Activated effector memory CD4-positive, alpha-beta T cell treated with Interleukin-2 at 50 U/mL for 16 hours (primary cell): ENCODE measurements at regions not wholly inside any gene's neighbourhood (a gene's known extent, or its start where the extent isn't known, plus 50 kb on each side); places are given as distances from the start of the nearest gene placed in this dataset.

ENCODE experiments used
- DNase-seq: peaks from one replicate; pipeline ENCODE4 v3.0.0-alpha.2; 2020

- no peak for DNase-seq
Measured at GRCh38 chr2:8405334-8405733, 276.5 kb upstream of the ID2 start.

- DNase-seq: no peak
Measured at GRCh38 chr2:8406271-8406670, 275.6 kb upstream of the ID2 start.

DNA sequence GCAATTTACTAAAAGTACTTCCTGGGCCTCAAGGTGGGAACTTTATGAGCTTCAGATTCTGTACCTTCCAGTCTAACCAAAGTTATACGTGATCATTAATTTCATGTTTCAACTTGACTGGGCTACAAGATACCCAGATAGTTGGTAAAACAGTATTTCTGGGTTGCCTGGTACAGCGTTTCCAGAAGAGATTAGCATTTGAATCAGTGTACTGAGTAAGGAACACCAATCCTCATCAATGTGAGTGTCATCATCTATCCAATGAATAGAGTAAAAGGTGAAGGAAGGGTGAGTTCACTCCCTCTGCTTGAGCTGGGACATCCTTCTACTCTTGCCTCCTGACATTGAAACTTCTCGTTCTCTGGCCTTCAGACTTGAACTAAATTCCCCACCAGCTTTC, 274.5 kb upstream of the ID2 start:
- DNase-seq: no peak

DNA sequence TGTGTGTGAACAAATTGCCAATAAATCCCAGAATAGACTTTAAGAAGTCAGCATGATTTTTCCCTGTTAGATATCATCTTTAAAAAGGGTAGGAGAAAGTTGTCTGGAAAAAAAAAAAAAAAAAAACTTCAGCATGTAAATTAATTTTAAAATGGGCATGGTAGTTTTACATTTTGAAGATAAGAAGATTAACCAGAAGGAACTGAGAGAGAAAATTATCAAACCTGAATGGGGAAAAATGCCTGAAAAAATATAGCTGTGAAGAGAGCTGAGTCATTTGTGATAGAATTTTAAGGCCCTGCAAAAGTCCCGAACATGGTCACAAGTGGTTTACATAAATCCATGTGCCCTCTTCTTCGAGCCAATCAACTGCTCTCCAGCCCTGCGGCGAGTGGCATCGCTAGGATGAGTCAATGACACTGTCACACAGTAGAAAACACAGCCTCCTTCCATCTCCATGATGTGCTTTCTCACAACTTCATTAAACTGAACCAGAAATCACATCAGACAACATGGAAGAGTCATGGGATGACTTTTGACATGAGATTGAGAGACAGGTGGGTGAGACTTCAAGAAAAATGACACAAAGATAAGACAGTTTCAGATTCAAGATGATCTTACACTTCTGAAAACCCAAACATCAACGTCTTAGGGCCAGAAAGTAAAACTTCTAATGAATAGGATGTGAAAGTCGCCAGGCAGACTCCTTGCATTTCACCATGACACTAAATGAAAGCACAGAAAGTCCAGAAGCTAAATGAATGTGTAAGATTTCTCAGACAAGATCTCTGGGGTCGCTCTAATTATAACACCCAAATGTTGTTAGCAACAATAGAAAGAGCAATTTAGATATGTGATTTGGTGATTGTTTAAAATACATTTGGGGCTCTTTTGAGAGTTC, 273.0 kb upstream of the ID2 start:
- DNase-seq: peak; percentile 19

DNA sequence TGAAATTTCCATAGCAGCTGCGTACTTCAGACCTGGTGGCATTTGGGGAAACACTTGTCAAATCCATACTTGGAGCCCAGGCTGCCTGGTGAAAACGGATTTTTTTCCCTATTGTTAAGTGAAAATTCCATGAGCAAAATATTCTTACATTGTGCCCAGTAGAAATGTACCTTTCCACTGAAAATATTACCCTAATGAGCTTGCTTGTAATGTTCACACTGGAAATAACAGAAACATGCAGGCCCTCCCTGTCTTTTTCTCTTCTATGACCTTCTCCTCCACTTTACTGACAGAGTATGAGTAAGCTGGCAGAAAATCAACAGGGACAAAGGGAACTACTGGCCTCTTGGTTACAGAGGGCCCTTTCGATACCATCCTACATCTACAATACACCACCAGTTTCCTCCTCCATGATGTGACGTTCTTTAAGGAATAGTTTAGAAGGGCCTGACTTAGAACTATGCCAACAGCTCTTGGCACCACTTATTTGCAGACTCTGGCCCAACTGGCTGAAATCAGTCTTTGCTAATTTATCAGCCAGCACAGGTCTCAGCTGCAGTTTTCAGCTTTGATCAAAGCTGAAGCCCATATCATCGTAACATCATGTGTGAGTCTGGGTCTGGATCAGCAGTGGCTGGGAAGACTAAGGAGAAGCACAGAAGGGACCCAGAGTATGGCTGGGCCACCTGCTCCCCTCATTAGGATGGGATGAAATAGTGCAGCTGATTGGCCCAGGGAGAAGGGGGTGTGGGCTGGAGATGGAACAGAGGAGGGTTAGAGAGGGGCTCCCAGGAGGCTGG, 272.2 kb upstream of the ID2 start:
- no peak for DNase-seq

DNA sequence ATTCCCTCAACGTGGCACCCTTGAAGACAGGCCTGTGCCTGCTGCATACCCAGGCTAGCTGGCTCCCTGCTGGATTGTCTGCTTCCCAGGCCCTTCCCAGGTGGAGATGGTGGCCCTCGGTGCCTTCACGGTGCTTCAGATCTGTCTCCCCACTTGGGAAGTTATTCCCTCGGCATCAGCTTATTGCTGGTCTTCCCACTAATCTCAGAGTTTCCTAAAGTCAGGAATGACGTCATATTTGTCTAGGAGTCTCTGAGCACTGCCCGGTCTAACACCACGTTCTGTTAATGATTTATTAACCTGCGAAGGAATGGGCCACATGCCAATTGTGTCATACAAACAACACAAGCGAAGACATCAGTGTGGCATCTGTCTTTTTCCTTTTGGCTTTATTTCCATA, 269.8 kb upstream of the ID2 start:
- DNase-seq: no peak

DNA sequence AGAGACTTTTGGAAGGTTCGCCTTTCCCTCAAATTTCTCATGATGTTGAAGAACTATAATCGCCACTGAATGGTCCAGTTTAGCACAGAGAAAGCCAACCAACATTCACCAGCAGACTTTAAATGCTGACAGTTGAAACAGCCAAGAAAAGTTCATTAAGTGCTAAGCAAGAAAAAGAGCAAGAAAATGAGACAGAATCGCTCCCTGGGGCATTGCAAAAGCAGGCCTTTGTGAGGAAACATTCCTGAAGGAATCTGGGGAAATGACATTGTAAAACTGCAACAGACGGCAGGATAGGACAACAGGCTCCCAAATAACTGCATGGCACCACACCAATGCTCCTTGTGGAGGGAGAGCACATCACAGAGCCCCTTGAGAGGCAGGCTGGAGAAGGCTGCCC, 269.3 kb upstream of the ID2 start:
- no peak for DNase-seq

GRCh38 chr2:8413589-8414135, 268.2 kb upstream of the ID2 start:
- DNase-seq: no peak

GRCh38 chr2:8414946-8415879, 266.6 kb upstream of the ID2 start:
- no peak for DNase-seq

GRCh38 chr2:8416001-8416571, 265.8 kb upstream of the ID2 start:
- no peak for DNase-seq

GRCh38 chr2:8416849-8417832, 264.7 kb upstream of the ID2 start:
- no peak for DNase-seq

DNA sequence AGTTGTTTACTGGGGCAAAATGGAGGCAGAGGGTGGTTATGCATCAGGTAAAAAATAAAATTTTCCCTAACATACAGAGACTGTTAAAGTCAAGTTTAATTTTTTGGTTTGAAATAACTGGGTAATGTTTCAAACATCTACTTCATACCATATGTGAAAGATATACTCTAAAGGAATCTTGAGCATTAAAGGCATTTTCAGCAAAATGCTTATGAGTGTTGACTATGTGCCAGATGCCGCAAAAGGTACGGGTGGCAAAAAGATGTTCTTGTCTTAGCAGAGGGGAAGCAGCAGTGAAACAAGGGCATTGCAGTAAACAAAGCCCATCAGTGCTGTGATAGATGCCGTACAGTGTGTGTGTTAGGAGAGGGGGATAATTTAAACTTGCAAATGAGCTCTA, 263.1 kb upstream of the ID2 start:
- DNase-seq: no peak

GRCh38 chr2:8421658-8422449, 260.0 kb upstream of the ID2 start:
- DNase-seq: no peak

DNA sequence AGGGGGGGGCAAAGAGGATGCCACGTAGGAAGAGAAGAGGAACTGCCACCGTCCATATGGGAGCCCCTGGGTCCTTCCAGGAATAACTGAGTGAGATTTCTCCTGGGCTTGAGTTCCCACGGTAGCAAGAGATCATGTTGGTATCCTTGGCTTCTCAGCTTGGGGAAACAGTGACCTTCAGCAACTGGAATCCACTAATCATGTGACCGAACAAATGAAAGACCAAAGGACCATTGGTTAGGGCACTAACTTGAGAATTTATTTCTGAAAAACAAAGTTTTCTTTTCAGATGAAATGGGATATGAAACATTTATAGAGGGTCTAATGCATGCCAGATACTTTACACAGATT, 259.4 kb upstream of the ID2 start:
- DNase-seq: no peak

GRCh38 chr2:8424997-8425900, 256.6 kb upstream of the ID2 start:
- no peak for DNase-seq

- DNase-seq: no peak
Measured at GRCh38 chr2:8426550-8426949, 255.3 kb upstream of the ID2 start.

DNA sequence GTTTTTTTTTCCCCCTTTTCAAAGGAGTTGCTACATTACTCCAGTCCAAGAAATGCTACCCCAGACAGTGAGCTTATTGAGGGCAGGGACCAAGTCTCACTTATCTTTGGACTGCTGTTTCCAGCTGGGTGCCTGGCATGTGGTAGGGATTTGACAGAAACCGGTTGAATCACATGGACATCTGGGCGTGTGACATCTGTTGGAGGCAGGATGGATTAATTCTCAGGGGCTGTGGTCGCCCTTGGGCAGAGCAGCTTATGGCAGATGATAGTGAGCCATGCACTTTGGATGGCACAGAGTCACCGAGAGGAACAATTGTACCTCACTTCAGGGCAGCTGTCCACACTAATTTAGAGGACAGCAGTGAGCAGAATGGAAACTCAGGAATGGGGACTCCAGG, 254.6 kb upstream of the ID2 start:
- no peak for DNase-seq

DNA sequence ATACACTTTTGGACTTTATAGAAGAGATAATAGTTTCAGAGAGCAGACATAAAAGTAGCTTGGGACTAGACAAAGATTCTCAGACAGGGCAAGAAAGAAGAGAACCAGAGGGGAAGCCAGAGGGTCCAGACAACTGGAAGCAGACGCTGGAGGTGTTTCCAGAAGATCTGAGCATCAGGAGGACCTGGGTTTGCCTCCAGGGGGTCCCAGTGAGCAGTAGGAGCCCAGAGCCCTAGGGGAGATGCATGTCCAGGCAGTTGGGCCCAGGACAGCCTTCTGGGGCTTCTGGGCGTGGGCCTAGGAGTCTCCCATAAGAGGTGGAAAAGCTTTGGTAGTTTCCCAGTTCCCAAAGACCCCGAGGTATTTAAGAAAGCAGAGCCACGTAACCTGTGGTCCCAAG, 251.2 kb upstream of the ID2 start:
- no peak for DNase-seq

DNA sequence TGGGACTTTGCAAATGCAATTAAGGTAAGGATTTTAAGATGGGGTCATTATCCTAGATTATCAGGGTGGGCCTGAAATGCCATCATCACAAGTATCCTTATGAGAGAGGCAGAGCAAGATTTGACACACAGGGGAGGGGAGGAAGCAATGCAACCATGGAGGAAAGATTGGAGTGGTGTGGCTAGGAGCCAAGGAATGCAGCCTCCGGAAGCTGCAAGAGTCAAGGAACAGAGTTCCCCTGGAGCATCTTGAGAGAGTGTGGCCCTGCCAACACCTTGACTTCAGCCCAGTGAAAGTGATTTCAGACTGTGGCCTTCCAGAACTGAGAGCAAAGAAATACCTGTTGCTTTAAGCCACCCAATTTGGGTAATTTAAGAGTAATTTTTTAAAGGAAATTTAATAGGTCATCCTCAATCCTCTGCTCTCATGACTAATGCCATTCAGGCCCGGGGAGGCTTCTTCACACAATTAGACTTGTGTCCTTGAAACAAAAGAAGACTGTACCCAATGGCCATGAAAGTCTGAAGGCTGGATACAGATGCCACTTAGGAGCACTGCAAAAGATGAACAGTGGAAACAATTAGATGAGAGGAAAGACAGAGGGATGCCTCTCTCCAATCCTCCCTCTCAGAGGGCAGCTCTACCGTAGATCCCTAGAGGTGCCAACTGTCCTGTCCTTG, 250.3 kb upstream of the ID2 start:
- no peak for DNase-seq
